HG03575 (cell line): ENCODE measurements at regions not wholly inside any gene's neighbourhood (a gene's known extent, or its start where the extent isn't known, plus 50 kb on each side); places are given as distances from the start of the nearest gene placed in this dataset.

Experiments
- ATAC-seq: cut with Tn5 transposase; IDR thresholded peaks from one replicate; pipeline ENCODE4 v1.9.1; 2021; ENCODE audit not compliant: unreplicated experiment, insufficient number of reproducible peaks, low FRiP score; ENCODE audit errors: extremely low read depth

DNA sequence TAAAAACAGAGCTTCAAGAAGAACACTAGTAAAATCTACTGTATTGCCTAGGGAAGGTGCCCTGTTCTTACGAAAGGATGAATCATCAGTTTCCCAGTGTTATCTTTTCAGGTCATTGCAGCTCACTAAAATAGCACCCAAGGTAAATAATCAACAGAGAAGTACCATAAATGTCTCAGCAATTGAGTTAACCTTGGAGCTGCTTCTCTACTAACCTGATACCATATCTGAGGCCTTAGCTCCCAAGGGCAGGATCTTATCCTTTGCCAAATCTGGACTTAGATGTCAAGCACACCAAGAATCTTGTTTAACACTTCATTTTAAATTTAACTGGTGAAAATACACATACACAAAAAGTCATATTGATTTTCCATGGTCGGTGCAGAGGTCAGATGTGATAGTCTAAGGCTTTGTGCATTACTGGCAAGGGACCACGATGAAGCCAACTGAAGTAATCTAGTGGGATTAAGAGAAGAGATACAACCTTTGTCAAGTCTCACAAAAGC is 81.5 kb downstream of the EDN1 start:
- no peak for ATAC-seq

DNA sequence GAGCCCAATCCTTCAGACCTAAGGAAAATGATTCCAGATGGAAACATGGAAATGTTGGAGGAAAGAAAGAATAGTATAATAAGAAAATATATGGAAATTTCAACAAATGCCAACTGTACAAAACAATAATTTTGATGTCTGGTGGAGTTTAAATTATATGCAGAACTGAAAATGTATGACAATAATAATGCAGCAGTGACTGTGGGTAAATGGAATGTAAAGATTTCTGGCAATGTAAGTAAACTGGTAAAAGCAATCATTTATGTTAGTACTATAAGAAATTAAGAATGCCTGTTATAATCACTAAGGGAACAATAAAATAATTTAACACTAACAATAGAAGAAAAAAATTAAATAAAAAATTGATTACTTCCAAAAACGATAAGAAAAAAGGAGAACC is 89.0 kb downstream of the EDN1 start:
- no peak for ATAC-seq

DNA sequence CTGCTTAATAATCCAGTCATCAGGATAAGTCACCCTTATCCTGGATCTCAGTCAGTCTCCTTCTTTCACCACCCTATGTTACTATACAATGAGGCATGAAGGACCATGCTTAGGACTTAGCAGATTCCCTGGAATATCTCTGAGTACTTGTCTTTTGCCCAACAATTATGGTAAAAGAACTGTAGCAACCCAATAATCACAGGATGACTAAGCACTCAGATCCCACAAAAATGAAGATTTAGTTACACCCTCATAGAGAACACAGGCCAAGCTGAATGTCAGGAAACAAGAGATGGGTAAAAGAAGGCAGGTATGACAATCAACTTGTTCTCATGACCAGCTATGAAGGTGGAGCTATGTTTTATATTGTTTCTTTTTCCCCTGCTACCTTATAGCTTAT is 91.4 kb downstream of the EDN1 start:
- no peak for ATAC-seq

DNA sequence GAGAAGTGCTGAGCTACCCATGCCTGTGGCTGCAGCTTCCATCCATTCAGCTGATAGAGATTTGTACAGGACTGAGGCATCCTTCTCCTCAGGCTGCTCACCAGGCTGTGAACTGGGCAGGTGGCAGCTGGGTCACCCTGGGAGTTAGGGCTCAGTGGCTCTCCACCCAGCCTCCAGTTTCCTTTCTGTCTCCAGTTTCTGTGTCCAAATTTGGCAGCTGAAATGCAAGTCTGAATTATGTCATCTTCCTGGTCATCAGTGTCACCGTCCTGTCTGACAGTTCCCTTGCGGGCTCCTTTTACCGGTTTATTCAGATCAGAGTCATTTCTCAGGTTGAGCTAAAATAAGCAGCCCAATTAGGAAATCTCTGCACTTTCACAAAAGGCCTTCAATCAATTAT is 93.3 kb downstream of the EDN1 start:
- ATAC-seq, result no peak

DNA sequence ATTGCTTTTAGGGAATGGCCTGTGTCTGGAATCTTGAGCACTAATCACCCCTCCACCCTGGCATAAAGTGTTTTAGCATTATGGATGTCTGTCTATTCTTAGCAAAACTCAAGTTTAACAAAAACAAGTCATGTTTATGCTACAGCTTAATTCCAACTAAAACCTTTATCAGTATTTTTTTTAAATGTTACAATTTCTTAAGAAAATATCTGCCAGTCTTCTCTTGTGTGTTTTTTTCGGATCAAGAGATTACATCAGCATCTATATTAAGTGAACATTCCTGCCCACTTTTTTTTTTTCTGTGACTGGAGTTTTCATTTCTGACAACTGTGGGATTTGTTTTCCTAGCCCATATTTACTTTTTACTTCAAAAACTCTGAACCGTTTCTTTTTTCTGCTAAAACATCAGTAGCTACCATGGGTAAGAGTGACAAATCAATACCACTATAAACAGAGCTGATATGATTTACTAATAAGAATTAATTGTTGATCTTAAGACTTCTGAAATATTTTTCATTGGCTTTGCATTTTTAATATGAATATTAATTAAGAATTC is 94.3 kb downstream of the EDN1 start:
- ATAC-seq, result no peak

DNA sequence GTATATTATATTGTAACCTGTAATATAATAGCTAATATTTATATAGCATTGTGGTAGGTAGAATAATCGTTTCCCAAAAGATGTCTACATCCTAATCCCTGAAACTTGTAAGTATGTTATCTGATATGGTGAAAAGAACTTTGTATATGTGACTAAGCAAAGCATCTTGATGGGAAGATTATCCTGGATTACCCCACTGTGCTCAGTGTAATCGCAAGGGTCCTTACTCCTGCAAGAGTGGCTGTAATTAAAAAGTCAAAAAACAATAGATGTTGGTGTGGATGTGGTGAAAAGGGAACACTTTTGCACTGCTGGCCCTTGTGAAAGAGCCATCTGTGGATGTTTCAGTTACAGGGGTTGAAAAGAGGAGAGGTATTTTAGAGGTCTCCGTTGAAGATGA is 95.2 kb downstream of the EDN1 start:
- no peak for ATAC-seq

DNA sequence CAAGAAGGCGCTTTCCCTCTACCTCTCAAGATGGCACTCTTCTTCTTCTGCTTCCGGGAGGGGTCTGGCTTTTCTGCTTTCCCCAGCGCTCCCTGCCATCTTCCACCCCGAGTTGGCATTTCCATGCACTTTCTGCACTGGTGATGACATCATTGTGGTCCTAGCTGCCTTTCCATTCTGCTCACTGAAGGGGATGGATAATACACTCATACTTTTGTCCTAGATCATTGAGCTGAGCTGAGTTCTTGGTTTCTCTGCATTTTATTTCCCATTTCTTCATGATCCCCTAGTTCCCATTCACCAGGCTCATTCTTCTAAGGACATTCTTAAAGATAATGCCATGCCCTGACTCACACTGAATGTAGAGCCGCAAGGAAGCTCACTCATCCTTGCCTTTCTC is 96.7 kb downstream of the EDN1 start:
- no peak for ATAC-seq

DNA sequence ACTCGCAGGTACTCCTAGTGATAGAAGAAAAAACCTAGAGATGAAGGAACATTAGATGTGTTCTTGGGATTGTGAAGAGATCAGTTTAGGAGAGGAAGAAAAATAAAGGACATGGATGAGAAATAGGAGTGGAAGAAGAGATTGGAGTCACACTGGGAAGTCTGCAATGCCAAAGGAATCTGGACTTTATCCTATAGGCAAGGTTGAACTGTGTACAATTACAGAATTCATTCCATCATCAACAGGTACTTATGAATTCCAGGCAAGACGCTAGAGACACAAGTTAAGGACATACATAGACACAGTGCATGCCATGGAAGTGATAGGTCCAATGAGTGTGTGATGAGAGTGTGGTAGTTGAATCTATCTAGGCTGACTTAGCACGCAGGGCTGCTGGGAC is 101.3 kb downstream of the EDN1 start:
- ATAC-seq, result no peak

DNA sequence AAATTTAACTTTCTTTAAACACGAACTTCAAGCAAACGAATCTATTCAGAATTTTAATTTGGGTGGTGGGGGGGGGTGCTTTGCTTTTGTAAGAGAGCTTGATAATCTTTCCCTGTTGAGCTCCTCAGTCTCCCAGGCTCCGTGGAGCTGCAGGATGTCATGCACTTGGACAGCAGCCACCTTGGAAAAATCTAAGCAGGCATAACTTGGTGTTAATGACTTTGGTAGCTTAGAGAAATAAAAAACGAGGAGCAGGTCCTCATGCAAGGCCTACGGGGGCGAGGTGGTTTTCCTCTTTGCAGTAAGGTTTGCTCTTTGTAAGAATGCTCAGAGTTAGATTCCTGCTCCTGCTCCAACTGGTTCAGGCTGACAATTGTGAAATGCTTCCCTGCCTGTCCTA is 102.3 kb downstream of the EDN1 start:
- ATAC-seq, result no peak

DNA sequence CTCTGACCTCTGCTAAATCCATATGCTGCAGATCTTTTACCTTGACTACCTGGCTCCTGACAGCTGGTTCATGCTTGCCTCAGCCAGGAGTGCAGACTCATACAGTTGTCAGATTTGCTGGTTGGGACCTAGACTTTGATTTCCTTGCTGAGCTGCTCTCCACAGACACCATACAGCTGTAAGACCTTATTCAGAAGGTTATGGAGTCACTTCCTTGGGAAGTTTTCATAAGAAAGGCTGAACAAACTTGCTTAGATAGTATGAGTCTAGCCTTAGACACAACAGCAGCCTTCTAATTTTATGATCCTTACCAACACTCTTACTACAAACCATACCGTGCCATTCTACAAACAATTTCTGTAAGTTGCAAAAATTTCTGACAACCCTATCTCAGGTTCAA is 102.9 kb downstream of the EDN1 start:
- no peak for ATAC-seq

DNA sequence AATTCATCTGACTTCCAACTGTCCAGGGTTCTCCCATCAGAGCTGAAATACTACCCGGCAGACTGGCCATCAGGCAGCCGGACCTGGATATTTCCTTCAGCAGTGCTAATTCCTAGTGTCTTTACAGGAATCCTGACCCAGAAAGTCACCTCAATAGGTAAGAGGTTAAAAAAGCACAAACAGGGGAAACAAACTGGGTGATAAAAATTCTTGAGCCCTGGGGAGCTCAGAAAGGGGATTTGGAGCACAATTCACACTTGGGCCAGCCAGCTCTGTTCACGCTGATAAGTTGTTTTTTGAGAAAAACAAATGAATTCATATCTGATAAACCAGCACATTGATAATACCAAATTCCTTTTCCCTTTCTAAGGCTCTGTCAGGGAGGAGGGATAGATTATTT is 104.0 kb downstream of the EDN1 start:
- ATAC-seq, result no peak

DNA sequence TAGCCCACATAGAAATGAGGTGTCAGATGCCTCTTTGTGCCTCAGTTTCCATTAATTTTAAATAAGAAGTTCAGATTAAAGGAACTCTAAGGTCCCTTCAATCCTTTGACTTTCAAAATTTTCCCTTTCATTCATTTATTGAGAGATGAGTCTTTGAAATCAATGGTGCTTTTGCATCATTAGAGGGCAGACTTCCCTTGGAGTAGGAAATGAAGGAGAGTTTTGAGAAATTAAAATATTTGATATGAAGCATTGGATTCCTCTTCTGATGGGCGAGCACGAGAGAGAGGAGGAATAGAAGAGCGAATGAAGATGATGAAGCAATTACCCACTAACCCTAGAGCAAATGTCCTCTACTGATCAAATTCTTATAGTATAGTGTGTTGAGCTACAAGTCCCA is 105.7 kb downstream of the EDN1 start:
- no peak for ATAC-seq

DNA sequence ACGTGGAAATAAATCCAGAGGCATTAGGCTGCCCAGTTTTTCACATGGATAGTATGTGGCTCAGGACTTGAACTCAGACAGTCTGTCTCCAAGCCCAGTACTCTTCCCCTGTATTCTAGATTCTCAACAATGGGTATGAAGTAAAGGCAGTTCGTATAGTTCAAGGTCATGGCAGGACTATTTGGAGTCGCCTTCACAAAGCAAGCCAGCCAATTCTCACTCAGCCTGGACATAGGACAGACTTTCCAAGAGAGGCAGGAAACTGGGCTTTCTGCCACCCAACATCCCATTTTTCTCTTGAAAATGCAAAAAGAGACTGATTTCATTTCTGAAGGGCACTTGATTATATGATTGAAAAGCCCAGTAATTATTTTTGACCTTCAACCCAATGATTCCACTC is 111.0 kb downstream of the EDN1 start:
- ATAC-seq, result no peak

DNA sequence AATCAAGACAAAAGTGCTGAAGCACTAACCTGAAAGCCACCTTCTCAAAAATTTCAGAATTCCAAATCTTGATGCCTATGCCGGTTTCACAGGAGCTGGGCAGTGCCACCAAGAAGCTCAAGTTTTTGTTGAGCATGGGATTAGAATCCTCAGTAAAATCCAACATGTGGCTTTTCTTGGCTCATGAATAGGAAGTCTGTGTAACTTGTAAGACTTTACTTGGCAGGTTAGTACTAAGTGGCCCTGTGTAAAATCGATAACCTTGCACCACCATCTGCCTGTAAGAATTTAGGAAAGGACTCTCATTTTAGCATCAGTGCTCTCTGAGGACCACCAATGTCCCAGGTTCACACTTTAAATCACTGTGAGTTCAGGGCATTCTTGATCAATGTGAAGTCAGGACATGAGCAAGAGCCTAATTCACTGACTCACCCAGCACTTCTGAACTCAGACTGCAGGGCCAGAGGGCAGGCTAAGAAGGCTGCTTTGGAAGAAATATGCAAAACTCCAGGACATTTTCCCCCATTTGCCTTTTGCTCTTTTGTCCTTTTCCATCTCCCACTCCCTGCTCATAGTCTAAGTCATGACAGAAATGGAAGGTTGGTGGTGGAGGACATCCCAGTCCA is 113.2 kb downstream of the EDN1 start:
- no peak for ATAC-seq

DNA sequence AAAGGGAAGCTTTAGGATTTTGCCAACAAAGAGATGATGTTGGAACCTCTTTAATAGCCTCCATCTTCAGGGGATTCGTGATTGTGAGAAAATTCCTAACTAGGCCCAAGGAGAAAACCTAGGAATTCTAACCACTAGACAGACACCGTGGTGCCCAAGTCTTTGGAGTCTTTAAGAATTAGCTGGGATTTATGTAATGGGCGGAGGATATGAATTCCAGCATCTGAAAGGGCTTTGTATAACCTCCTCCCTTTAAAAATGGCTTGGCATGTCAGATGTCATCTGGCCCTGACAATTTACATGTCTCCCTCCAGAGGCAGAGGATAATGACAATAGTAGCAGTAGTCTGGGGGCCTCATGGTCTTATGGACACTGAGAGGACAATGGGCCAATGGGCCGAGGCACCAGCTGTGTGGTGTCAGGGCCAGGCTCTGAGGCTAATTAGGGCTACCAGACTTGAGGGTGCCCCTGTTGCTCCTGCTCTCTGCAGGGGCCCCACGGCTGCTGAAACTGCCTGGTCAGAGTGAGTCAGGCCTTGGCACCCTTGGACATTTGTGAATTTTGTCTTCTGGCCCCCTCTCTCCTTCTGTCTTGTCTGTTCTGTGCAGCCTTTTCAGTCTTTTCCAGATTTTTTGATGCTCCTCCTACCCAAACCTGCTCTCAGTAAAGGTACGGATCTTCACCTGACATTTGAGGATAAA is 113.9 kb downstream of the EDN1 start:
- ATAC-seq, result no peak

DNA sequence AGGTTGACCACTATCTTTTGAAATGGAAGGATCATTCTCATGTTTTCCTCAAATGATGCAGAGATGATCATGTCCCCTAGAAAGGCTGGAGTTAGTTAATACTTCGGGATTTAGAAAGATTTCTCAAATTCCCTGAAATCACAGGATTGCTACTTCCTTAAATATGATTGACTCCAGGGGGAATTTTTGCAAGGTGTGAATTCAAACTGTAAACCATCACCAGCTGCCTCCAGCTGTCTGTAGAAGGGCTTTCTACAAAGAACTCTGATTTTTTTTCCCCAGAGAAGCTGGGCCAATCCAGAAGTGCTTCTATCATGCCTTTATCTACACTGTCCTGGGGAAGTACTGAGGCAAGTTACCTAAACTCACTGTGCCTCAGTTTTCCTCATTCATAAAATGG is 114.5 kb downstream of the EDN1 start:
- ATAC-seq, result no peak

DNA sequence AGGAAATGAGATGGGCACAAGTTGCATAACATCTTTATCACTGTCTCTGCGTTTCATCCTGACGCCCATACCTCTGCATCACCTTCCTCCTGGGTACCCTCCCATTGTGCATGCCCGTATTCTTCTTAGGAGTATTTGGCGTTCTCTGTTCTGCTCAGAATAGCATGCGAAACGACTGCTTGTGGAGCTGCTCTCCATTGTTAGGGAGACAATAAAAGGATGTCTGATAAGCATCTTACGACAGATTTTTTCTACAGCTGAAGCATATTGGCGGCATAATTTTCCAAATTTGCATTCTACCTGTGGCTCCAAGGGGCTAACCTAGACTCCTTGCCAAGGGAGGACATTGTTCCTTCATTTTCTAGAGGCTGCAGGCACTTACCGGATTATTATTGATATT is 118.6 kb downstream of the EDN1 start:
- no peak for ATAC-seq

DNA sequence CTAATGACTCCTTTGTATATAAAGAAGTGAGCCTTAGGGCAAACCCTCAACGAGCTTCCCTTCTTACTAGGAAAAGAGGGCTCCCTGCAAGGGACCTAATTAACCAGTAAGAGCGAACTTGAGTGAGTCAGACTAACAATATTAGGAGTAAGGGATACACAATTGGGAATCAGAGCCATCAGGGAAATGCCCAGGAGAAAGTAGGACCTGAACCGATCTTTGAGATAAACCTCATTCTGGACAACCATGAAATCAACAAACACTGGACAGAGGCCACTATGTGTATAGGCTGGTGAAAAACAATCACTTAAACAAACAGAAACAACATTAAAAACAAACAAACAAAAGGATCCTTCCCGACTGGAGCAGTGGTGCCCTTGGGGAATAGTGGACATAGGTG is 120.8 kb downstream of the EDN1 start:
- no peak for ATAC-seq

DNA sequence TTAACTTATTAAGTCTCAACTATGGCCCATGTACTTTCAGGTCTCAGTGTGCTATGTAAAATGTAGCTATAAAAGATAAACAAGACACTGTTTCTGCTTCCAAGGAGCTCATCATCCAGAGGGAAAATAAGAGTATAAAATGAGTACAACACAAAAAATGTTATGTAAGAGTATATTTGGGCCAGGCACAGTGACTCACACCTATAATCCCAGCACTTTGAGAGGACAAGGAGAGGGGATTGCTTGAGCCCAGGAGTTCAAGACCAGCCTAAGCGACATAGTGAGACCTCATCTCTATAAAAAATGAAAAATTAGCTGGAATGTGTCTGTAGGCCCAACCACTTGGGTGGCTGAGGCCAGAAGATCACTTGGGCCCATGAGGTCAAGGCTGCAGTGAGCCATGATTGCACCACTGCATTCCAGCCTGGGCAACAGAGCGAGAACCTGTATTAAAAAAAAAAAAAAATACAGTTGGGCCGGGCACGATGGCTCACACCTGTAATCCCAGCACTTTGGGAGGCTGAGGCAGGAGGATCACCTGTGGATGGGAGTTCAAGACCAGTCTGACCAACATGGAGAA is 124.0 kb downstream of the EDN1 start:
- ATAC-seq, result no peak

DNA sequence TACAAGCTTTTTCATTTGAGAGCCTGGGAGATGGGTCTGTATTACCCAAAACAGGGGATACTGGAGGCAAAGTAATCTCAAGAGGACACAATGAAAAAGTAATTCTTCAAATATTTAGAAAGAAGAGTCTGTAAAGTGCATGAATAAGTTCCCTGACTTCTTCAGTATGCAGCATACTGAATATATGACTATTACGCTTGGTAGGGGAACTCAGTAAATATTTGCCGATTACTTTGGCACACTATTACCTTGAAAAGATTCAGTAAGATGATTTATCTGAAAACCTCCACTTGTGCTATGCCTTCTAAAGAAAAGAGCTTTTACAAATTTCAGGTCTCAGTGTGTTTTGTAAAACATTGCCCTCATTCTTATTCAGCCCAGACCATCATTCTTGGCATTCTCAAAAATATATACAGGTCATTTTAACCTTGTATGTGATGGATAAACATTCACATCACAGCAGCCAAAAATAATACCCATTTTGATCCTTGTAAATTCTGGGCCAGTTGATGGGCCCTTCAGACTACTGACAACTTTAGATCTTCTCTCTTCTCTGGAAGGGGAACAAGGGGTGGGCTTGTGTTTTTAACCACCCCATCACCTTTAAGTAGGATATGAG is 125.9 kb downstream of the EDN1 start:
- no peak for ATAC-seq
